ENCODE measurements at regions not wholly inside any gene's neighbourhood (a gene's known extent, or its start where the extent isn't known, plus 50 kb on each side); places are given as distances from the start of the nearest gene placed in this dataset.
"Not testable (repeated sequence)": the region's sequence is repeated elsewhere in the genome, so short reads cannot be mapped to it uniquely, and the experiment has no call there.

DNA sequence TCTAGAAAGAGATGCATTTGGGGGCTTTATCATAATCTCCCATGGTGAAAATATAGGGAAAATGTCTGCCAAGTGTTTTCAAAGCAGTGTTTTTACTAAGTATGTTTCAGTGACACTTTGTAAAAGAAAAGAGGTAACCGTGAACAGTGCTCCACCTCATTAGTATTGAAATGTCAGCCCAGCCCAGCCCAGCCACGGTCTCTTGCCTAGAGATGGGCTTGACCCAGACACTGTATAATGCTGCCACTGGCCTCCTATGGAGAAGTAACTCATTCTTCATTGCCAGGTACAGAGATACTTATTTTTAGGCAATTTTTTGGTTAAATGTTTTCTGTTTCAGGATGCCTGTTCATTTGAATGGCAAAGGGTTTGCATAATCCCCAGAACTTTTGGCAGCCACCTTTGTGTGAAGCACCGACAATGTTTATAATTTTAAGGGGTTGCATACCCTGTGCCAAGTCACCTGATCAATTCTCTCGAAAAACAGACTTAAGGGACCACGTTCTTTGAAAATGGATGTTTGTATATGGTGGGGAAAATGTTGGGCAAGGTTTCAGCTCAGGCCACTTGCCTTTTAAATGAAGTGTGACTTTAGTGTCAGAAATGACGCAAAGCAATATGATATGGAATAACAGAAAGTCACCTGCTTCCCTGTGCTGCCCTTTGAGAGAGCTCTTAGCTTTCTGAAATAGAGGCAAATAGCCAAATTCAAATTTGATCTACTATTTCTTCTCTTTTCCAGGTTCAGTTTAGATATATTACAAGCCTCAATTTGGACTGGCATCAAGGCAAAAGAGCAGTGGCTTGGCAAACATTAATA is 314.5 kb upstream of the RGPD4 start:
- Mint-ChIP-seq H3K27me3 (no peaks in the 10 kb centered on the region), H3K36me3 (ENCODE audit: low read depth) (no peaks in the 10 kb centered on the region), H3K9me3 (peaks cover 4% of the 10 kb centered on the region), H3K4me3 (no peak overlapping the region), H3K4me1 (no peaks in the 10 kb centered on the region), H3K27ac (no peak overlapping the region)
- no peak for DNase-seq
- ChIA-PET CTCF (no interaction called here), POLR2A (no interaction called here)

DNA sequence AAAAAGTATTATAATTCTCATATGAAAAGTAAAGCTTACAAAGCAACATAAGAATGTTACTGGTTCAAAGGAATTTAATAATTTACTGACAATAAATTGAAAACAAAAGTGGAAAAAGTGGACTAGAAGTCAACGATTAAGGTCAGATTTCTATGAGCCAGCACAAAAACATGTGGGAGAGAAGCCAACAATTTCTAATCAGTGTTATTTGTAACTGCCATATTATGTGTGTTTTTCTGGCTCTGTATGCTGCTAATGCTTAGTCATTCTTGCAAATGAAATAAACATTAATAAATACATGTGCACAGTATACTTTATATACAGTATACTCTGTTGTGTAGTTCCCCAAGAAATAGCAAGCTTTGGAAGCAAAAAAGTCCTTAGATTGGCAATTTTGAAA is 301.3 kb upstream of the RGPD4 start:
- ChIA-PET CTCF (no interaction called here), POLR2A (no interaction called here)
- Mint-ChIP-seq H3K4me3 (no peak overlapping the region), H3K9me3 (peaks cover 4% of the 10 kb centered on the region), H3K27ac (no peak overlapping the region), H3K36me3 (ENCODE audit: low read depth) (no peaks in the 10 kb centered on the region), H3K4me1 (no peaks in the 10 kb centered on the region), H3K27me3 (no peaks in the 10 kb centered on the region)
- DNase-seq, result no peak

DNA sequence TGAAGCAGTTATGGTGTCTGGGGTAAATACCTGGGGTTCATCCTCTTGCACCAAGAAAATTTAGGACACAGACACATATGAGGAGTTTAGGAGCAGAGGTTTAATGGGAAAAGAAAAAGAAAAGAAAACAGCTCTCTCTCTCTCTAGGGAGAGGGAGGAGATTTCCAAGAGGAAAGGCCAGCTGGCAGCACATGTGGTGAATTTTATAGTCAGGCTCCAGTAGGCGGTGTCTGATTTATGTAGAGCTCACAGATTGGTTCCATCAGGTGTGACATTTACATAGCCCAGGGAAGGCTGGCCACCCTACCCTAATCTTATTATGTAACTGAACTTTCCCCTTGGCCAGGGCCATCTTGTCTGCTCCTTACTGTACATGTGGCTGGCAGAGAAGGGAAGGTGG is 297.5 kb upstream of the RGPD4 start:
- H3K36me3 Mint-ChIP-seq (ENCODE audit: low read depth), result no peaks in the 10 kb centered on the region
- peaks cover 4% of the 10 kb centered on the region for H3K9me3 Mint-ChIP-seq
- CTCF ChIA-PET, result no interaction called here
- DNase-seq, result no peak
- POLR2A ChIA-PET, result no interaction called here
- H3K27ac Mint-ChIP-seq, result no peak overlapping the region
- no peaks in the 10 kb centered on the region for H3K27me3 Mint-ChIP-seq
- no peak overlapping the region for H3K4me3 Mint-ChIP-seq
- no peaks in the 10 kb centered on the region for H3K4me1 Mint-ChIP-seq

DNA sequence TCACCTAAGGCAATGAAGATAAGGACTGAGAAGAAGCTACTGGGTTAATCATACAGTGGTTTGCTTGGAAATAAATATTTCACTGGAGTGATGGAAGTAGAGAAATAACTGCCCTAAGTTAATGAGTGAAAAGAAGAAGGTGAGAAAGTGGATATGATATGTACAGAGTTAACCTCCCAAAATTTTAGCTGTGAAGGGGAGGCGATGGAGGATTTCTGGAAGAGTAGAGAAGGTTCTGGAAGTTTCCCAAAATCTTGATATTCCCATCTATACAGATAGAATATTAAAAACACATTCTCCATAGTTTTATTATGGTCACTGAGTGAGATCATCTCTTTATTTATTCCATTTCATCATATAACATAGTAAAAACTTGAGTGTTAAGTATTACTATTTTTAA is 296.6 kb upstream of the RGPD4 start:
- no peak overlapping the region for H3K27ac Mint-ChIP-seq
- H3K9me3 Mint-ChIP-seq, result peaks cover 4% of the 10 kb centered on the region
- no peaks in the 10 kb centered on the region for H3K4me1 Mint-ChIP-seq
- no peaks in the 10 kb centered on the region for H3K36me3 Mint-ChIP-seq (ENCODE audit: low read depth)
- H3K4me3 Mint-ChIP-seq, result no peak overlapping the region
- H3K27me3 Mint-ChIP-seq, result no peaks in the 10 kb centered on the region
- DNase-seq, result no peak
- ChIA-PET POLR2A (no interaction called here), CTCF (no interaction called here)

DNA sequence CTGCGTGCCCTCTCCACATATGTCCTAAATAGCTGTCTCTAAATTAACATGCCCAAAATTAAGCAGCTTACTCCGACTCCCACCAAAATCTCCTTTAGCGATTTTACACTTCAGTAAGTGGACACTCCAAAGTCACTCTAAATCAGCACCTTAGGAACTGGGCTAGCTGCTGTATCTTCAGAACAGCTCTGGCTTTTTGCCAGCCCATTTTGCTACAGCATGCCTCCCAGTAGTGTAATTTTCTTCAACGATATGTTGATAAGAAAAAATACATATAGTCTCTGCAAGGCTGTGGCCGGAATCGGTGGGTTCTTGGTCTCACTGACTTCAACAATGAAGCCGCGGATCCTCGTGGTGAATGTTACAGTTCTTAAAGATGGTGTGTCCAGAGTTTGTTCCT is 291.8 kb upstream of the RGPD4 start:
- POLR2A ChIA-PET, result no interaction called here
- Mint-ChIP-seq H3K27ac (no peak overlapping the region), H3K4me3 (no peak overlapping the region), H3K4me1 (no peaks in the 10 kb centered on the region), H3K27me3 (no peaks in the 10 kb centered on the region), H3K9me3 (no peaks in the 10 kb centered on the region), H3K36me3 (ENCODE audit: low read depth) (no peaks in the 10 kb centered on the region)
- CTCF ChIA-PET, result no interaction called here
- DNase-seq, result no peak

DNA sequence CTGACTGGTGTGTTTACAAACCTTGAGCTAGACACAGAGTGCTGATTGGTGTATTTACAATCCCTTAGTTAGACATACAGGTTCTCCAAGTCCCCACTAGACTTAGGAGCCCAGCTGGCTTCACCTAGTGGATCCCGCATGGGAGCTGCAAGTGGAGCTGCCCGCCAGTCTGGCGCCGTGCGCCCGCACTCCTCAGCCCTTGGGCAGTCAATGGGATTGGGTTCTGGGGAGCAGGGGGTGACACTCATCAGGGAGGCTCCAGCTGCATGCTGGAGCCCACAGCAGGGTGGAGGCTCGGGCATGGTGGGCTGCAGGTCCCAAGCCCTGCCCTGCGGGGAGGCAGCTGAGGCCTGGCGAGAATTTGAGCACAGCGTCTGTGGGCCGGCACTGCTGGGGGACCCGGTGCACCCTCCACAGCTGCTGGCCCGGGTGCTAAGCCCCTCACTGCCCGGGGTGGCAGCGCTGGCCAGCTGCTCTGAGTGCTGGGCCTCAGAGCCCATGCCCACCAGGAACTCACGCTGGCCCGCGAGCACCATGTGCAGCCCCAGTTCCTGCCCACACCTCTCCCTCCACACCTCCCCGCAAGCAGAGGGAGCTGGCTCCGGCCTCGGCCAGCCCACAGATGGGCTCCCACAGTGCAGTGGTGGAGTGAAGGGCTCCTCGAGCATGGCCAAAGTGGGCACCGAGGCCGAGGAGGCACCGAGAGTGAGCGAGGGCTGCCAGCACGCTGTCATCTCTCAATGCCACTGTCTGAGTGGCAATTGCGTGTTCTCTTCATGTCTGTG is 290.6 kb upstream of the RGPD4 start:
- DNase-seq; CTCF ChIA-PET; H3K27ac Mint-ChIP-seq; H3K36me3 Mint-ChIP-seq (ENCODE audit: low read depth); H3K4me1 Mint-ChIP-seq; H3K27me3 Mint-ChIP-seq; H3K9me3 Mint-ChIP-seq; H3K4me3 Mint-ChIP-seq; POLR2A ChIA-PET: not testable (repeated sequence)

DNA sequence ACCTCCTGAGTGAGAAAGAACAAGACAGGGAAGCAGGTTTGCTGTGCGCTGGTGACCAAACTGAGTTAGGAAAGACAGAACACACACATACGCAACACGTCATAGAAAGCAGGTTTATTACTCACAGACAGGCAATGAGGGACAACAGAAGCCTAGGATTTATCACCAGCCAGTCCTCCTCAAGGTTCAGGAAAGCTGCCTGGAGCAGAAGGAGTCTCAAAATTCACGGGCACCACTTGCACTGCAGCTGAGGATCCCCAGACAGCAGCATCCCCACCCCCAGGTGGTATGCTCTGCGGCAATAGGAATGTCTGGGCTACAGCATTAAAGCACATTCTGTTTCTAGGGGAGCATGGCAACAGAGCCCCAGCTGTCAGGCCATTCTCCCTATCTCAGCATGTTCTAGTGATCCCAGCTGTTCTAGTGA is 284.4 kb upstream of the RGPD4 start:
- H3K9me3 Mint-ChIP-seq, result no peaks in the 10 kb centered on the region
- DNase-seq, result no peak
- no peak overlapping the region for H3K27ac Mint-ChIP-seq
- H3K4me1 Mint-ChIP-seq, result no peaks in the 10 kb centered on the region
- H3K36me3 Mint-ChIP-seq (ENCODE audit: low read depth), result no peaks in the 10 kb centered on the region
- H3K27me3 Mint-ChIP-seq, result no peaks in the 10 kb centered on the region
- H3K4me3 Mint-ChIP-seq, result no peak overlapping the region
- ChIA-PET POLR2A (interaction anchor here (0.5 kb wide), 1 partner anchor 705 kb away, joined by 3 read pairs; no protein-coding TSS in a partner anchor), CTCF (no interaction called here)

DNA sequence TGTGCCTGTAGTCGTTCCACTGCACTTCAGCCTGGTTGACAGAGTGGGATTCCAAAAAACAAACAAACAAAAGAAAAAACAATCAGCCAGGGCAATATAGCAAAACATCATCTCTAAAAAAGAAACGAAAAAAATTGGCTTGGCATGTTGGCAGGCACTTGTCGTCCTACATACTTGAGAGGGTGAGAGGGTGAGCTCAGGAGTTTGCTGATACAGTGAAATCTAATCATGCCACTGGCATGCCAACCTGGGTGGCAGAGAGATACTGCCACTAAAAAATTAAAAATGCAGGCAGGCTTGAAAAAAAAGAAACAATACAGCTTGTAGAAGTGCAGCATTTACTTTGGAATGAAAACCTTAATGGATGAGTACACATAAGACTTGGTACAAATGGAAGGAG is 282.9 kb upstream of the RGPD4 start:
- H3K4me3 Mint-ChIP-seq, result no peak overlapping the region
- ChIA-PET CTCF (no interaction called here), POLR2A (no interaction called here)
- no peaks in the 10 kb centered on the region for H3K4me1 Mint-ChIP-seq
- no peaks in the 10 kb centered on the region for H3K27me3 Mint-ChIP-seq
- no peak overlapping the region for H3K27ac Mint-ChIP-seq
- no peak for DNase-seq
- H3K9me3 Mint-ChIP-seq, result no peaks in the 10 kb centered on the region
- H3K36me3 Mint-ChIP-seq (ENCODE audit: low read depth), result no peaks in the 10 kb centered on the region

DNA sequence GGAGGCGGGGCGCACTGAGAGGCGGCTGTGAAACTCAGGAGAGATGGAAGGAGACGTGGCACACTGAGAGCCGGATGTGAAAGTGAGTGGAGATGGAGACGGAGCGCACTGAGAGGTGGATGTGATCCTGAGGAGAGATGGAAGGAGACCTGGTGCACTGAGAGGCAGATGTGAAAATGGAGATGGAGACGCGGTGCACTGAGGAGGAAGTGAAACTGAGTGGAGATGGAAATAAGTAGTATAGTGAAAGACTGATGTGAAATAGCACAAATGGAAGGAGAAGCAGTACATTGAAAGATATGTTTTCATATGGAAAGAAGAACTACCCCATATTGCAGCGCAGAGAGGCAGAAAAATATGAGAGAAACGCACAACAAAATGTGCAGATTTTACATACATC is 281.6 kb upstream of the RGPD4 start:
- Mint-ChIP-seq H3K9me3 (no peaks in the 10 kb centered on the region), H3K4me3 (no peak overlapping the region), H3K36me3 (ENCODE audit: low read depth) (no peaks in the 10 kb centered on the region), H3K27ac (no peak overlapping the region), H3K4me1 (no peaks in the 10 kb centered on the region), H3K27me3 (no peaks in the 10 kb centered on the region)
- POLR2A ChIA-PET, result no interaction called here
- CTCF ChIA-PET, result no interaction called here
- no peak for DNase-seq

DNA sequence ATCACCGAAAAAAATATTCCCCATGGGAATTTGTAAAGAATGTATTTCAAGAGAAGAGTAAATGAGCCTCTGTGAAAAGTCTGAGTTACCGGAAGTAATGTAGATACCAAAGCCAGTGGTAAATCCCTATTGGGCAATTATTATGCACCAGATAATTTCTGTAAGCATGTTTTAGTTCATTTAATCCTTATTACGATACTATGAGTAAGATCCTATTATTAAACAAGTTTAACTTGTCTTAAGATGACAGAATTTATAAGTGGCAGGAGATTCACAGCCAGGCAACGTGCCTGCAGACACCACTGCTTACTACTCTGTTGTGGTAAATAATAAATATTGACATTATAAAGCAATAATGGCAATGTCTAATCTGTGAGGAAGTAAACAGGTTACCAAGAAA is 280.8 kb upstream of the RGPD4 start:
- ChIA-PET POLR2A (no interaction called here), CTCF (no interaction called here)
- no peaks in the 10 kb centered on the region for H3K9me3 Mint-ChIP-seq
- no peaks in the 10 kb centered on the region for H3K4me1 Mint-ChIP-seq
- H3K4me3 Mint-ChIP-seq, result no peak overlapping the region
- no peak overlapping the region for H3K27ac Mint-ChIP-seq
- DNase-seq, result no peak
- H3K36me3 Mint-ChIP-seq (ENCODE audit: low read depth), result no peaks in the 10 kb centered on the region
- H3K27me3 Mint-ChIP-seq, result no peaks in the 10 kb centered on the region

DNA sequence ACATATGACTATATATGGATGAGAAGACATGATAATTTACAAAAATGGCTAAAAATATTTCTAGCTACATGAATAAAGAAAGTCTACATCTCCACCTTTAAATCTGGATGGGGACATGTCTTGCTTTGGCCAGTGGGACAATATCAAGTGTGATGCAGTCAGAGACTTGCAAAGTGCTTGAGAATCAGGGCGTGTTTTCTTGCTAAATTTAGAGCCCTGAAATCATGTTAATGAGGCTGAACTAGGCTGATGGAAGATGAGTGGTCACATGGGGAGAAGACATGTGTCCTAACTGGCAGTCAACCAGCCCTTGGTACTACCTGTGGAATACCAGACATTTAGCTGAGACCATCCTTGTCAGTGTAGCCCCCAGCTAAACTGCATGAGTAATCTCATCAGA is 278.5 kb upstream of the RGPD4 start:
- Mint-ChIP-seq H3K27me3 (no peaks in the 10 kb centered on the region), H3K4me3 (no peak overlapping the region), H3K36me3 (ENCODE audit: low read depth) (no peaks in the 10 kb centered on the region), H3K4me1 (no peaks in the 10 kb centered on the region), H3K9me3 (peaks cover 2% of the 10 kb centered on the region), H3K27ac (no peak overlapping the region)
- DNase-seq, result no peak
- POLR2A ChIA-PET, result no interaction called here
- CTCF ChIA-PET, result no interaction called here

DNA sequence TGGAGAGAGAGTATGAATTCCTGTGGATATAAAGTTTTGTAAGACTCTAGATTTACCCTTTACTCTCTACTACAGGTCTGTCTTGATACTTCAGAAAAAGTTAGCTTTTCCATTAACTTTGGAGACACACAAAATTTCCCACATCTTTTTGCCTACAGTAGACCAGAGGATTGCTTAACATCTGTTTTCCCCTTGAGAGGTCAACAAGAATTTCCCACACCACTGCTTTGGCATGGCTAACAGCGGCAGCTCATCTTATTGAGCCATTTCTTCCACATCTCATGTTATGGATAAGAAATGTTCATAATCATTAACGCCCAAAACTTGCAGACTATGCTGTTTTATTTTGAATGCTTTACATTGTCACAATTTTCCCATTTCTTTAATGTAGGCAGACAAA is 273.6 kb upstream of the RGPD4 start:
- H3K27me3 Mint-ChIP-seq, result no peaks in the 10 kb centered on the region
- H3K36me3 Mint-ChIP-seq (ENCODE audit: low read depth), result no peaks in the 10 kb centered on the region
- ChIA-PET POLR2A (no interaction called here), CTCF (no interaction called here)
- H3K4me1 Mint-ChIP-seq, result no peaks in the 10 kb centered on the region
- H3K4me3 Mint-ChIP-seq, result no peak overlapping the region
- no peak overlapping the region for H3K27ac Mint-ChIP-seq
- peaks cover 12% of the 10 kb centered on the region for H3K9me3 Mint-ChIP-seq
- no peak for DNase-seq

DNA sequence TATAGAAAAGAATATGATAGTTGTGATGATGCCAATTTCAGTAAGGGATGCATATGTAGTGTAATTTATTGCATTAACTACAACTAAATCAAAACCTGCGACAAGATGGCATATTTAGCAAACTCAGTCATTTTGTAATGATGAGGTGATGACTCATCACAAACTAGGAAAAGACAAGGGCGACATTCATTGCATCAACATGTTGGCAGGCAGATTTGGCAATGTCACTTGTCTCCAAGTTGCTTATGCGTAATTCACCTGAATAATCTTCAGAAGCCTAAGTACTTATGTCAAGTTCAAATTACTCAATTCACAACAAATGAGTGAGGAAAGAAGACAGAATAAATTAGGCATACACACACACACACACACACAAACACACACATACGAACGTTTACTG is 273.2 kb upstream of the RGPD4 start:
- H3K9me3 Mint-ChIP-seq, result peaks cover 12% of the 10 kb centered on the region
- no peak overlapping the region for H3K27ac Mint-ChIP-seq
- ChIA-PET POLR2A (no interaction called here), CTCF (no interaction called here)
- H3K36me3 Mint-ChIP-seq (ENCODE audit: low read depth), result no peaks in the 10 kb centered on the region
- H3K4me3 Mint-ChIP-seq, result no peak overlapping the region
- DNase-seq, result no peak
- no peaks in the 10 kb centered on the region for H3K4me1 Mint-ChIP-seq
- no peaks in the 10 kb centered on the region for H3K27me3 Mint-ChIP-seq

DNA sequence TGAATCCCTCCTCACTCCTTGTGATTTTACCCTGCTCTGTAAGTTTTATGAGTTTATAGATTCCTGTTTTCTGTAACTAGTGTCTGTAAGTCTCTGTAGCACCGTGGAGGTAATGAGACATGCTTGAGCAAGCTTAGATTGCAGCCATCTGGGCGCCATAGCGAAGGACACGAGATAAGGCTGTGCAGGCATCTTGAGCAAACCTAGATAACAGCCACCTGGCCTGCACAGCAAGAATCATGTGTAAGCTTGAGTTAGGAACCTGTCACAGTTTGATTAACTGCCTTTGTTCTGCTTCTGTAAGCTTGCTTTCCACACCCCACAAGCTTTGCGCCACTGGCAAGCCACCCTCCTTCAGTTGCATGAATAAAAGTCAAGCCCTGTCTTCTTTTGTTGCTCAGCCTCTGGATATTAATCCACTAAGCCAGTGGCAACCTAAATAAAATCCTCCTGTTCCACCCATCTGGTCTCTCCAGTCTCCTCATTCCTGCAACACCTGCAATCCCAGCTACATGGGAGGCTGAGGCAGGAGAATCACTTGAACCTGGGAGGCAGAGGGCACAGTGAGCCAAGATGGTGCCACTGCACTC is 270.6 kb upstream of the RGPD4 start:
- H3K27ac Mint-ChIP-seq, result no peak overlapping the region
- no peak overlapping the region for H3K4me3 Mint-ChIP-seq
- CTCF ChIA-PET, result no interaction called here
- H3K9me3 Mint-ChIP-seq, result peaks cover 12% of the 10 kb centered on the region
- no peaks in the 10 kb centered on the region for H3K36me3 Mint-ChIP-seq (ENCODE audit: low read depth)
- POLR2A ChIA-PET, result no interaction called here
- H3K27me3 Mint-ChIP-seq, result no peaks in the 10 kb centered on the region
- DNase-seq, result no peak
- H3K4me1 Mint-ChIP-seq, result no peaks in the 10 kb centered on the region

Measured in activated CD4-positive, alpha-beta memory T cell treated with anti-CD3 and anti-CD28 coated beads, Interleukin-2, amount 10 ng/mL, durations not matched to agents 7 days and 5 days (primary cell).